ENCODE measurements at regions not wholly inside any gene's neighbourhood (a gene's known extent, or its start where the extent isn't known, plus 50 kb on each side); places are given as distances from the start of the nearest gene placed in this dataset.

GRCh38 chr10:110355141-110355831, 50.6 kb upstream of the SMNDC1 start:
- DNase-seq (ENCODE audit: low read depth): no peak
- no peaks in the 10 kb centered on the region for H3K9me3 ChIP-seq (ENCODE audit: control insufficient read depth, low read length)
- H3K4me1 ChIP-seq (ENCODE audit: control insufficient read depth, insufficient read depth, low read length): peaks cover 23% of the 10 kb centered on the region
- no peaks in the 10 kb centered on the region for H3K36me3 ChIP-seq (ENCODE audit: control insufficient read depth, insufficient read depth, low read length, severe bottlenecking)
- H3K4me3 ChIP-seq (ENCODE audit: low read length): no peak overlapping the region
- no peaks in the 10 kb centered on the region for H3K27me3 ChIP-seq (replicated peaks; ENCODE audit: control insufficient read depth, insufficient read depth, low read length)
- no peak overlapping the region for H3K9ac ChIP-seq (ENCODE audit: low read length)

- peaks cover 23% of the 10 kb centered on the region for H3K4me1 ChIP-seq (ENCODE audit: control insufficient read depth, insufficient read depth, low read length)
- no peak overlapping the region for H3K9ac ChIP-seq (ENCODE audit: low read length)
- H3K27me3 ChIP-seq (replicated peaks; ENCODE audit: control insufficient read depth, insufficient read depth, low read length): no peaks in the 10 kb centered on the region
- H3K36me3 ChIP-seq (ENCODE audit: control insufficient read depth, insufficient read depth, low read length, severe bottlenecking): no peaks in the 10 kb centered on the region
- H3K4me3 ChIP-seq (ENCODE audit: low read length): no peak overlapping the region
- H3K9me3 ChIP-seq (ENCODE audit: control insufficient read depth, low read length): no peaks in the 10 kb centered on the region
- no peak for DNase-seq (ENCODE audit: low read depth)
Measured at GRCh38 chr10:110355922-110356627, 51.4 kb upstream of the SMNDC1 start.

GRCh38 chr10:110356628-110357245, 52.0 kb upstream of the SMNDC1 start:
- Histone ChIP-seq H3K9ac (ENCODE audit: low read length) (peak overlapping the region; percentile 15), H3K36me3 (ENCODE audit: control insufficient read depth, insufficient read depth, low read length, severe bottlenecking) (no peaks in the 10 kb centered on the region), H3K4me3 (ENCODE audit: low read length) (peak overlapping the region; percentile 7), H3K27me3 (replicated peaks; ENCODE audit: control insufficient read depth, insufficient read depth, low read length) (no peaks in the 10 kb centered on the region), H3K9me3 (ENCODE audit: control insufficient read depth, low read length) (no peaks in the 10 kb centered on the region), H3K4me1 (ENCODE audit: control insufficient read depth, insufficient read depth, low read length) (peaks cover 23% of the 10 kb centered on the region)
- DNase-seq (ENCODE audit: low read depth): peak; percentile 64

DNA sequence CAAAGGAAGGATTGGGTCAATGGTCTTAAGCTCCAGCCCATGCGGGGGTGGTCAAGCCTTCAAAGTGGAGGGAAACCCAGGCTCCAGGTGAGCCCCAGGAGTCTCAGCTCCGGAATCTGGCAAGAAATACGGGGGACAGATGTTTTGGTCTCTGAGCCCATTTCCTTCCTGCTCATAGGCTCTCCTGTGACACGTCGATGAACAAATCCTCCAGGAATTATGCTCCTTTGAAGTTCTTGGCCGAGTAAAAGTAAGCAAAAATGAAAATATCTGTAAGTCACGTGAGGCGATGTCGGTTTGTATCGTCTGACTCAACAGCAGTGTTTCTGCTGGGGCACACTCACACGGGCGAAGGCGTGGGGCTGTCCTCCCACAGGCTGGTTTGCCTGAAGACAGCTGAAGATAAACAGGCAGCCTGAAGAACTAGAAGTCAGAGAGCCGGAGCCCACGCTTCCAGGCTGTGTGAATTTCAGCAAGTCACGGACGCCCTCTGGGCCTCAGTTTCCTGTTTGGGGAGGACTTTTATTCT, 52.6 kb upstream of the SMNDC1 start:
- H3K9me3 ChIP-seq (ENCODE audit: control insufficient read depth, low read length): no peaks in the 10 kb centered on the region

DNA sequence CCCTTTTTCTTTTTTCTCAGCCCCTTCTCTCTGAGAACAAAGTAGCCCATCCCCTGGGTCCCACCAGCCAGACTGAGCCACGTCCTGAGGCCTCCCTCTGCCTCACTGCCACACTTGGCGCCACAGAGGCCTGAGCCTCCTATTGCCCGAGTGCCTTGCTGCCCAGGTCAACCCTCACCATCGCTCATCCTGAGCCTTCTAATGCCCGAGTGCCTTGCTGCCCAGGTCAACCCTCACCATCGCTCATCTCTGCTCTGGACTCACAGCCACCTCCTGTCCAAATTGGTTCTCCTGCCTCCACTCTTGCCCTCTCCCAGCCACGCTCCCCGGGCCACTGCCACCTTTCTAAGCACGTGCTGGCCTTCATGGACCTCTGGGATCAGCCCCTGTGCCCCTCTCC, 53.2 kb upstream of the SMNDC1 start:
- DNase-seq (ENCODE audit: low read depth): no peak
- Histone ChIP-seq H3K36me3 (ENCODE audit: control insufficient read depth, insufficient read depth, low read length, severe bottlenecking) (no peaks in the 10 kb centered on the region), H3K4me1 (ENCODE audit: control insufficient read depth, insufficient read depth, low read length) (peaks cover 23% of the 10 kb centered on the region), H3K9ac (ENCODE audit: low read length) (peak overlapping the region; percentile 15), H3K4me3 (ENCODE audit: low read length) (no peak overlapping the region), H3K9me3 (ENCODE audit: control insufficient read depth, low read length) (no peaks in the 10 kb centered on the region), H3K27me3 (replicated peaks; ENCODE audit: control insufficient read depth, insufficient read depth, low read length) (no peaks in the 10 kb centered on the region)

More for the DNA sequence above, 52.6 kb upstream of the SMNDC1 start:
- H3K9ac ChIP-seq (ENCODE audit: low read length): peak overlapping the region; percentile 15
- H3K36me3 ChIP-seq (ENCODE audit: control insufficient read depth, insufficient read depth, low read length, severe bottlenecking): no peaks in the 10 kb centered on the region
- DNase-seq (ENCODE audit: low read depth): peak; percentile 82
- no peaks in the 10 kb centered on the region for H3K27me3 ChIP-seq (replicated peaks; ENCODE audit: control insufficient read depth, insufficient read depth, low read length)
- peaks cover 23% of the 10 kb centered on the region for H3K4me1 ChIP-seq (ENCODE audit: control insufficient read depth, insufficient read depth, low read length)
- H3K4me3 ChIP-seq (ENCODE audit: low read length): peak overlapping the region; percentile 7

GRCh38 chr10:110358278-110358677, 53.6 kb upstream of the SMNDC1 start:
- no peak overlapping the region for H3K4me3 ChIP-seq (ENCODE audit: low read length)

GRCh38 chr10:110358869-110359629, 54.3 kb upstream of the SMNDC1 start:
- H3K27me3 ChIP-seq (replicated peaks; ENCODE audit: control insufficient read depth, insufficient read depth, low read length): no peaks in the 10 kb centered on the region
- DNase-seq (ENCODE audit: low read depth): no peak
- H3K9me3 ChIP-seq (ENCODE audit: control insufficient read depth, low read length): no peaks in the 10 kb centered on the region

More at GRCh38 chr10:110358278-110358677, 53.6 kb upstream of the SMNDC1 start:
- H3K9ac ChIP-seq (ENCODE audit: low read length): no peak overlapping the region
- H3K36me3 ChIP-seq (ENCODE audit: control insufficient read depth, insufficient read depth, low read length, severe bottlenecking): no peaks in the 10 kb centered on the region
- H3K27me3 ChIP-seq (replicated peaks; ENCODE audit: control insufficient read depth, insufficient read depth, low read length): no peaks in the 10 kb centered on the region
- no peaks in the 10 kb centered on the region for H3K9me3 ChIP-seq (ENCODE audit: control insufficient read depth, low read length)
- H3K4me1 ChIP-seq (ENCODE audit: control insufficient read depth, insufficient read depth, low read length): peaks cover 23% of the 10 kb centered on the region
- no peak for DNase-seq (ENCODE audit: low read depth)

GRCh38 chr10:110360857-110361474, 56.2 kb upstream of the SMNDC1 start:
- no peak for DNase-seq (ENCODE audit: low read depth)
- H3K27me3 ChIP-seq (replicated peaks; ENCODE audit: control insufficient read depth, insufficient read depth, low read length): no peaks in the 10 kb centered on the region
- no peak overlapping the region for H3K4me3 ChIP-seq (ENCODE audit: low read length)

More at GRCh38 chr10:110358869-110359629, 54.3 kb upstream of the SMNDC1 start:
- Histone ChIP-seq H3K36me3 (ENCODE audit: control insufficient read depth, insufficient read depth, low read length, severe bottlenecking) (no peaks in the 10 kb centered on the region), H3K4me3 (ENCODE audit: low read length) (no peak overlapping the region), H3K9ac (ENCODE audit: low read length) (no peak overlapping the region), H3K4me1 (ENCODE audit: control insufficient read depth, insufficient read depth, low read length) (peaks cover 18% of the 10 kb centered on the region)

GRCh38 chr10:110361800-110362456, 57.2 kb upstream of the SMNDC1 start:
- H3K4me1 ChIP-seq (ENCODE audit: control insufficient read depth, insufficient read depth, low read length): peaks cover 10% of the 10 kb centered on the region
- no peaks in the 10 kb centered on the region for H3K9me3 ChIP-seq (ENCODE audit: control insufficient read depth, low read length)
- H3K9ac ChIP-seq (ENCODE audit: low read length): no peak overlapping the region
- DNase-seq (ENCODE audit: low read depth): no peak
- no peak overlapping the region for H3K4me3 ChIP-seq (ENCODE audit: low read length)
- H3K36me3 ChIP-seq (ENCODE audit: control insufficient read depth, insufficient read depth, low read length, severe bottlenecking): no peaks in the 10 kb centered on the region
- no peaks in the 10 kb centered on the region for H3K27me3 ChIP-seq (replicated peaks; ENCODE audit: control insufficient read depth, insufficient read depth, low read length)

More at GRCh38 chr10:110360857-110361474, 56.2 kb upstream of the SMNDC1 start:
- Histone ChIP-seq H3K4me1 (ENCODE audit: control insufficient read depth, insufficient read depth, low read length) (peaks cover 11% of the 10 kb centered on the region), H3K36me3 (ENCODE audit: control insufficient read depth, insufficient read depth, low read length, severe bottlenecking) (no peaks in the 10 kb centered on the region), H3K9me3 (ENCODE audit: control insufficient read depth, low read length) (no peaks in the 10 kb centered on the region), H3K9ac (ENCODE audit: low read length) (no peak overlapping the region)
